ENCODE measurements at regions not wholly inside any gene's neighbourhood (a gene's known extent, or its start where the extent isn't known, plus 50 kb on each side); places are given as distances from the start of the nearest gene placed in this dataset.
A peak's percentile ranks its signal among the peaks of the same experiment; 100 is the strongest.

DNA sequence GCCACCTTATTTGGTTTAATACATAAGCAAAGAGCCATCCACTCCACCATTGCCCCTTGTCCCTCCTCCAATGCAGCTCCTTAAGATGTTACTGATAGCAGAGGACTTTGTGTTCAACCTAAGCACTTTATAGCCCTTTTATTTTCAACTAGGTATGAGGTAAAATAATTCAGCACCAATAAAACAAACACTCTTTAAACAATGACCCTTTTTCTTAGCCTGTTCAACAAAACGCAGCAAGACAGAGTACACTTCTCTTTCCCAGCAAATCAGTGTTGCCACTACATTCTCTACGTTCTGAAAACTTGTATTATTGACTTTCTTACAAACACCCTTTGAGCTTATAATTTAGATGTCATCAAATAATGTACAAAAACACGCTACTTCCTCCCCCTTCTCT is 104.0 kb upstream of the IGLL5 start:
- Histone ChIP-seq H3K79me2 (ENCODE audit: low read length) (no peaks in the 10 kb centered on the region), H3K4me1 (ENCODE audit: low read length) (peaks cover 8% of the 10 kb centered on the region), H4K20me1 (ENCODE audit: insufficient read depth, low read depth, low read length) (no peaks in the 10 kb centered on the region), H2AFZ (ENCODE audit: low read length) (no peak overlapping the region), H3K4me3 (ENCODE audit: low read length) (no peak overlapping the region), H3K36me3 (ENCODE audit: insufficient read depth, low read length) (no peaks in the 10 kb centered on the region), H3K27me3 (ENCODE audit: low read length) (no peaks in the 10 kb centered on the region), H3K9ac (ENCODE audit: low read length) (no peak overlapping the region), H3K27ac (ENCODE audit: low read length) (no peak overlapping the region), H3K4me2 (ENCODE audit: low read depth, low read length, poor library complexity, severe bottlenecking) (no peak overlapping the region), H3K9me2 (replicated peaks; ENCODE audit: insufficient read depth, low read length) (no peaks in the 10 kb centered on the region), H3K9me3 (ENCODE audit: low read length) (no peaks in the 10 kb centered on the region)
- no peak for DNase-seq

DNA sequence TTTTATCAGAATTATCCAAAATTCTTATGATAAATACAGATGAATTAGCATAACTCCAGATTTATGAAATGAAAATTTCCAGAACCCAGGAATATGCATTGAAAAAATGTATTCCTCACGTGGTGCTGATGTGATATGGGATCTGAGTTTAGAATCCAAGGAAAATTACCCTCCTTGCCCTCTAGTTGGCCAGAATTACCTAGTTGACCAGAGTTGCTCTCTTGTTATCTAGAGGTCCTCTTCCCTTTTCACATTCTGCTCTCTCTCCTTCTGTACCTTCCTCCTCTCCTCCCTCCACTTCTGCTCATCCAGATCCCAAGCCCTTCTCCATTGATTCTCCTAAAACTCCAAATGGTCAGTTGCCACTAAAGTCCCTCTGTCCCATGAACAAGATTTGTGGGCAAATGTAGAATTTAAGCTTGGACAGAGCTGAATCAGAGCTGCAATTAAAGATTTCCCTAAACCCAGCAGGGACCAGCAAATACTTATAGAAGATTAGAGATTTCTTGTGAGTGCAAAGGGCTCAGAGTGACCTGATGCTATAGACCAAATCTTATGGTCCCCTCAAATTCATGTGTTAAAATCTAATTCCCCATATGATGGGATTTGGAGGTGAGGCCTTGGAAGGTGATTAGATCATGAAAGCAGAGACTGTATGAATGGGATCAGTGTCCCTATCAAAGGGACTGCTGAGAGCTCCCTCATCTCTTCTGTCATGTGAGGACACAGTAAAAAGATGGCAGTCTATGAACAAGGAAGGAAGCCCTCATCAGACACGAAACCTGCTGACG is 103.2 kb upstream of the IGLL5 start:
- no peaks in the 10 kb centered on the region for H3K36me3 ChIP-seq (ENCODE audit: insufficient read depth, low read length)
- H3K27ac ChIP-seq (ENCODE audit: low read length), result no peak overlapping the region
- no peaks in the 10 kb centered on the region for H3K9me2 ChIP-seq (replicated peaks; ENCODE audit: insufficient read depth, low read length)
- no peak overlapping the region for H3K4me2 ChIP-seq (ENCODE audit: low read depth, low read length, poor library complexity, severe bottlenecking)
- no peak overlapping the region for H3K4me3 ChIP-seq (ENCODE audit: low read length)
- peaks cover 8% of the 10 kb centered on the region for H3K4me1 ChIP-seq (ENCODE audit: low read length)
- DNase-seq, result no peak
- no peaks in the 10 kb centered on the region for H4K20me1 ChIP-seq (ENCODE audit: insufficient read depth, low read depth, low read length)
- H3K9ac ChIP-seq (ENCODE audit: low read length), result no peak overlapping the region
- H3K27me3 ChIP-seq (ENCODE audit: low read length), result no peaks in the 10 kb centered on the region
- no peaks in the 10 kb centered on the region for H3K9me3 ChIP-seq (ENCODE audit: low read length)
- H2AFZ ChIP-seq (ENCODE audit: low read length), result 0 out of 2 replicates have a peak overlapping the region, but pooled peaks have one; percentile 32
- H3K79me2 ChIP-seq (ENCODE audit: low read length), result no peaks in the 10 kb centered on the region

DNA sequence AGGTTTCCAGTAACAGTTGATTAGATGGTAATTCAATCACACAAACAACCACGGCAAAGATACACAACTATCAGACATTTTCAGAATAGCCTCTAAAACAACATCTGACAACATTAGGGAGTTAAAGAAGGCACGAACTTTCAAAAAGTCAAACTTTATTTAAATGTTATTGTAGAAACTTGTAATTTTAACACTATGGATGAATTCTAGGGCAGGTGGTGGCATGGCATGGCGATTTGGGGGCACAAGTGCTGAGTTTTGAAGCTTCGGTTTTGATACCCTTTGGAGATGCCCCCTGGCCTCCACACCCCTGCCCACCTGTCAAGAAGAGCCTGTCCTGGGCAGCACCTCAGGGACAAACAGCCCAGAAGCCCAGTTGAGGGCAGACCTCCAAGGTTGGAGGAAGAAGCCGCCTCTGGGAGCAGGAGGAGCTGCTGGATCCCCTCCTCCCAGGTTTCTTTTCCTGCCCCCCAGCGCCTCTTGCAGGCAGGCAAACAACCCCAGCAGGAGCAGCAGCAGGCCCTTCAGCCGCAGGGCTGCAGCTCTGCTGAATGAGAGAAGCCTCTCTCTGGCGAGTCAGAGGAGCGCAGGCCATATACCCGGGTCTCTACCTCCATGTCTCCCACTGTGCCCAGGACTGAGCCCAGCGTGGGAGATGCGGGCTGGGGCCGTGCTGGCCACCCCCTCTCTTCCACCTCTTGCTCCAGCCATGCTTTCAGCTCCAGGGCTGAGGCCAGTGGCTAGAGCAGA is 102.1 kb upstream of the IGLL5 start:
- Histone ChIP-seq H3K9me3 (ENCODE audit: low read length) (no peaks in the 10 kb centered on the region), H4K20me1 (ENCODE audit: insufficient read depth, low read depth, low read length) (no peaks in the 10 kb centered on the region), H2AFZ (ENCODE audit: low read length) (no peak overlapping the region), H3K4me2 (ENCODE audit: low read depth, low read length, poor library complexity, severe bottlenecking) (no peak overlapping the region), H3K27ac (ENCODE audit: low read length) (no peak overlapping the region), H3K36me3 (ENCODE audit: insufficient read depth, low read length) (no peaks in the 10 kb centered on the region), H3K4me1 (ENCODE audit: low read length) (peaks cover 8% of the 10 kb centered on the region), H3K27me3 (ENCODE audit: low read length) (no peaks in the 10 kb centered on the region), H3K4me3 (ENCODE audit: low read length) (no peak overlapping the region), H3K9ac (ENCODE audit: low read length) (no peak overlapping the region), H3K9me2 (replicated peaks; ENCODE audit: insufficient read depth, low read length) (no peaks in the 10 kb centered on the region), H3K79me2 (ENCODE audit: low read length) (no peaks in the 10 kb centered on the region)
- no peak for DNase-seq

DNA sequence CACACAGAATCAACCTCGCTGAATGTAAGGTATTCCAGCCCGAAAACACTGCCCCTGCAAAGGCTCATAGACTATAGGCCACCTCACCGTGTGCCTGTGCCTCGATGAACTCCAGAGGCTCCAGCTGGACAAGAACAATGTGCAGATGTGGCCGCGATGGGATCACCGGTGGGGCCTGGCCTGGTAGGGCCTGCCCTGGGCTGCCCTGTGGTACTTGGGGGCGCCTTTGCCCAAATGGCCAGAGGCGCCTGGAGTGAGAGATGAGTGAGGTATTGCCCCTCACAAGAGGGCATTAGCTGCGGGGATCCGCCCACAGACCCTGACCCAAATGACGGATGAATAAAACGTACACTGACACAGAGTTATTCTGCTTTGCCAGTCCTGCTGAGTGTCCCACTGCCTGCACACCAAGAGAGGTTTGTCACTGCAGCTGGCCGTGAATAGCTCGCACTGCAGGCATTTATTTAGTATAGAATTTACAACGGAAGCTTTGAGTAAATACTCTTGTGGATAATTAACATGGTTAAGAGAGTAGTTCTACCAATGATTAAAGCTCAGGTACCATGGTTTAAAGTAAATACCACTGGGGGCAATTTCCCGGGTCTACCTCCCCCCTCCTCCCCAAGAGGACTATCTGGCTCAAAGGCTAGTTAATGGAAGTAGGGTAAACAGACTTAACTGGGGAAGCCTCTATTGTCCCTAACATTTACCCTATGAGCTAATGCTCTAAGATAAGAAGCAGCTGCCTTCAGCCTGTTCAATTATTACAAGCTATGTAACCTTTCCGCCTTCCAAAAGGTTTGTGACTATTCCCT is 101.1 kb upstream of the IGLL5 start:
- Histone ChIP-seq H3K36me3 (ENCODE audit: insufficient read depth, low read length) (no peaks in the 10 kb centered on the region), H3K9me2 (replicated peaks; ENCODE audit: insufficient read depth, low read length) (no peaks in the 10 kb centered on the region), H3K27ac (ENCODE audit: low read length) (no peak overlapping the region), H3K27me3 (ENCODE audit: low read length) (no peaks in the 10 kb centered on the region), H3K9ac (ENCODE audit: low read length) (no peak overlapping the region), H3K4me3 (ENCODE audit: low read length) (no peak overlapping the region), H4K20me1 (ENCODE audit: insufficient read depth, low read depth, low read length) (no peaks in the 10 kb centered on the region), H3K4me1 (ENCODE audit: low read length) (peaks cover 8% of the 10 kb centered on the region), H2AFZ (ENCODE audit: low read length) (no peak overlapping the region), H3K4me2 (ENCODE audit: low read depth, low read length, poor library complexity, severe bottlenecking) (no peak overlapping the region), H3K79me2 (ENCODE audit: low read length) (no peaks in the 10 kb centered on the region), H3K9me3 (ENCODE audit: low read length) (no peaks in the 10 kb centered on the region)
- no peak for DNase-seq

DNA sequence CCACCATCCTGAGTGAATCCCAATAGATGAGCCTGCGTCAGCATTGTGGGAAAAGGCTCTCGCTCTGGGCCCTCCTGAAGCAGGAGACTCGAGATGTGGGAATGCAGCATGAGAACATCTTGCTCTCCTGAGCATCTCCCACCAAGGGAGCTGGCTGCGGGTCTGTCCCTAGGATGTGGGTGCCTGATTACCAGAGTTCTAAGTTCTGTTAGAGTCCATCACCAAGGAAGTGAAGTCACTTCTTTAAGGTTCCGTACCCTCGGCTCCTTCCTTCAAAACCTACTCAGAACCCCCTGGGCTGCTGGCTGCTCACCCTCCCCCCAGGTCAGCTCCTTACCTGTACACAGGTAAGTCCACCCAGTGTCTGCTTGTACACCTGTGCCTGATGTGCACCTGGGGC is 100.5 kb upstream of the IGLL5 start:
- no peaks in the 10 kb centered on the region for H4K20me1 ChIP-seq (ENCODE audit: insufficient read depth, low read depth, low read length)
- no peaks in the 10 kb centered on the region for H3K36me3 ChIP-seq (ENCODE audit: insufficient read depth, low read length)
- DNase-seq, result no peak

DNA sequence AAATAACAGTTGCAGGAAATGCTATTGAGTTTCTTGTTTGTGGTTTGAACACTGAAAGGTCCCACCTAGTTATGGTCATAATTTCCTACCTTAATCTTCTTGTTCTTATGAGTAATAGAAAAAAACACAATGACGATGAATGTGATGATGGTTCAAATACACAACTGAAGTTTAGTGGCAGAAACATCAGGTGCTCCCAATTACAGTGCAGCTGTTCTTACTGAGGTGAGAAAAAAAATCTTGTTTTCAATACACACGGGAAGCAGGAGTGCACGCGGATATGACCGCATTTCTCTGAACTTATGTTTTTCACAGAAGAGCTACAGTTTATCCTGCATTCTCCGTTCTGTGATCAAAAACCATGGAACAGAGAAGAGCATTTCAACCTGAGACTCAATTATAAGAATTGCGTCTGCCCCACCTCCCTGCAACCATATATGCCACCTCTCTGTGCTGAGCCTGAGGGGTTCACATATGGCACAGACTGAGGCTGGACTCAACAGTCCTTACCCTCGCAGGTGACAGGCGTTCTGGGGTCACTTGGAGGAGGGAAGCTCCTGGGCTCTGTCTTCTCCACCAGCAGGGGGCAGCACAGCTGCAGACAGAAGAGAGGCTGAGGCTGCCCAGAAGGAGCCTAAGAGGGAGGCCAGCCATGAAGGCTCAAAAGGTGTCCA is 99.7 kb upstream of the IGLL5 start:
- Histone ChIP-seq H3K4me3 (ENCODE audit: low read length) (no peak overlapping the region), H3K27ac (ENCODE audit: low read length) (no peak overlapping the region), H3K36me3 (ENCODE audit: insufficient read depth, low read length) (no peaks in the 10 kb centered on the region), H4K20me1 (ENCODE audit: insufficient read depth, low read depth, low read length) (no peaks in the 10 kb centered on the region), H3K4me1 (ENCODE audit: low read length) (peaks cover 12% of the 10 kb centered on the region), H3K4me2 (ENCODE audit: low read depth, low read length, poor library complexity, severe bottlenecking) (no peak overlapping the region), H3K27me3 (ENCODE audit: low read length) (no peaks in the 10 kb centered on the region), H2AFZ (ENCODE audit: low read length) (no peak overlapping the region), H3K9ac (ENCODE audit: low read length) (no peak overlapping the region), H3K9me3 (ENCODE audit: low read length) (no peaks in the 10 kb centered on the region), H3K79me2 (ENCODE audit: low read length) (no peaks in the 10 kb centered on the region), H3K9me2 (replicated peaks; ENCODE audit: insufficient read depth, low read length) (no peaks in the 10 kb centered on the region)
- DNase-seq, result peak; percentile 93

More for the DNA sequence above, 100.5 kb upstream of the IGLL5 start:
- H3K9ac ChIP-seq (ENCODE audit: low read length), result no peak overlapping the region
- H3K9me3 ChIP-seq (ENCODE audit: low read length), result no peaks in the 10 kb centered on the region
- no peaks in the 10 kb centered on the region for H3K79me2 ChIP-seq (ENCODE audit: low read length)
- no peak overlapping the region for H3K4me2 ChIP-seq (ENCODE audit: low read depth, low read length, poor library complexity, severe bottlenecking)
- no peak overlapping the region for H3K27ac ChIP-seq (ENCODE audit: low read length)
- no peak overlapping the region for H2AFZ ChIP-seq (ENCODE audit: low read length)
- H3K9me2 ChIP-seq (replicated peaks; ENCODE audit: insufficient read depth, low read length), result no peaks in the 10 kb centered on the region
- H3K4me1 ChIP-seq (ENCODE audit: low read length), result peaks cover 12% of the 10 kb centered on the region
- H3K27me3 ChIP-seq (ENCODE audit: low read length), result no peaks in the 10 kb centered on the region
- no peak overlapping the region for H3K4me3 ChIP-seq (ENCODE audit: low read length)

DNA sequence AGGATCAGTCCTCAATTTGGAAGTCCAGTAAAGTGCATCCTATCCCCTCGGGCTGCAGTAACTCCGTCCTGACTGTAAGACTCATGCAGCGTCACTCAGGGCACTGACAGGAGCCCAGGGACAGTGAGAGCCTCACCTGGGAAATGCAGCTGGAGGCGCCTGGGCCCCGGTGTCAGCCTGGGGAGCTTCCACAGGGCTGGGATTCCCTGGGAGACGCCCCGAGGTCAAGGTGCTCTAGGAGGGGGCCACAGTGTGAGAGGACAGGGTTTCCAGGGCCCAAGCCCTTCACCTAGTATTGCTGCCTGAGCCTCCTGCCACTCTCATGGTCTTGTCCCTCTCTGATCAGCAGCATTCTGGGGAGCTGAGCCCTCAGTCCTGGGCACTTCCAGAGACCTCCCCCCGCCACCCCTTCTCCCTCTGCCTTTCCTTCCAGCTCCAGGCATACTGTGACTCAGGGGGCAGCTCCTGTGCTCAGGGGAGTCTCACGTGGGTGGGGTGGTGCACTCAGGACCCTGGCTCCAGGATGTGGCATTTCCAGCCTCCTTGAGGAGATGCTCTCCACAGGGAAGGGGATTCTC is 99.1 kb upstream of the IGLL5 start:
- Histone ChIP-seq H3K4me2 (ENCODE audit: low read depth, low read length, poor library complexity, severe bottlenecking) (no peak overlapping the region), H4K20me1 (ENCODE audit: insufficient read depth, low read depth, low read length) (no peaks in the 10 kb centered on the region), H3K9ac (ENCODE audit: low read length) (no peak overlapping the region), H3K9me2 (replicated peaks; ENCODE audit: insufficient read depth, low read length) (no peaks in the 10 kb centered on the region), H3K36me3 (ENCODE audit: insufficient read depth, low read length) (no peaks in the 10 kb centered on the region), H3K9me3 (ENCODE audit: low read length) (no peaks in the 10 kb centered on the region), H3K4me3 (ENCODE audit: low read length) (no peak overlapping the region), H2AFZ (ENCODE audit: low read length) (no peak overlapping the region), H3K79me2 (ENCODE audit: low read length) (no peaks in the 10 kb centered on the region), H3K27me3 (ENCODE audit: low read length) (no peaks in the 10 kb centered on the region), H3K4me1 (ENCODE audit: low read length) (peaks cover 8% of the 10 kb centered on the region), H3K27ac (ENCODE audit: low read length) (no peak overlapping the region)
- DNase-seq, result no peak
